ENCODE measurements at regions not wholly inside any gene's neighbourhood (a gene's known extent, or its start where the extent isn't known, plus 50 kb on each side); places are given as distances from the start of the nearest gene placed in this dataset.

DNA sequence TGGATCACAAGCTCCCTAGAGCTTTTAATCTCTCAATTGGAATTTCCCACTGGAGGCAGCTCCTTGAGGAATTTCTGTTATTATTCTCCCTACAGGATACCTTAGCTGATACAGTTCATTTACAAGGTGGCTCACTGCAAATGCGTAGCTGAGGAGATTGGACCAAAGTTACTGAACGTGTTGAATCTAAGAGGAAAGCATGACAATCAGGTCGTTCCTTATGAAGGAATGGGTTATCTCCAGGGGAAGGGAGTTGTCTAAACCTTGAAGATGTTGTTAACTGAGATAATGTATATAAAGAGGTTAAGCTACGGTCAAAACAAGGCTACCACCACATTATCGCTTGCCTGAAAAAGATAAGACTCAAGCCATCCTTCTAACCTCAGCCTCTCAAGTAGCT, 105.8 kb upstream of the TBX3 start:
- Histone ChIP-seq H3K27me3 (ENCODE audit: insufficient read depth, low read length, poor library complexity, severe bottlenecking) (no peaks in the 10 kb centered on the region), H3K4me3 (ENCODE audit: low read length, poor library complexity, severe bottlenecking) (no peak overlapping the region), H3K9me2 (replicated peaks; ENCODE audit: low read depth, low read length) (no peaks in the 10 kb centered on the region), H3K9me3 (ENCODE audit: insufficient read depth, low read depth, low read length) (no peaks in the 10 kb centered on the region), H3K79me2 (ENCODE audit: insufficient read depth, low read length) (no peaks in the 10 kb centered on the region), H3K4me2 (ENCODE audit: low read depth, low read length, poor library complexity, severe bottlenecking) (no peak overlapping the region), H2AFZ (ENCODE audit: low read length) (no peak overlapping the region), H3K9ac (ENCODE audit: low read depth, low read length, poor library complexity, severe bottlenecking) (no peak overlapping the region), H3K4me1 (ENCODE audit: insufficient read depth, low read length, poor library complexity, severe bottlenecking) (no peaks in the 10 kb centered on the region), H3F3A (ENCODE audit: low read depth) (no peaks in the 10 kb centered on the region), H3K36me3 (ENCODE audit: insufficient read depth, low read length) (no peaks in the 10 kb centered on the region), H4K20me1 (ENCODE audit: insufficient read depth, low read length, poor library complexity, severe bottlenecking) (no peaks in the 10 kb centered on the region)
- TF ChIP-seq, protein P1, sequence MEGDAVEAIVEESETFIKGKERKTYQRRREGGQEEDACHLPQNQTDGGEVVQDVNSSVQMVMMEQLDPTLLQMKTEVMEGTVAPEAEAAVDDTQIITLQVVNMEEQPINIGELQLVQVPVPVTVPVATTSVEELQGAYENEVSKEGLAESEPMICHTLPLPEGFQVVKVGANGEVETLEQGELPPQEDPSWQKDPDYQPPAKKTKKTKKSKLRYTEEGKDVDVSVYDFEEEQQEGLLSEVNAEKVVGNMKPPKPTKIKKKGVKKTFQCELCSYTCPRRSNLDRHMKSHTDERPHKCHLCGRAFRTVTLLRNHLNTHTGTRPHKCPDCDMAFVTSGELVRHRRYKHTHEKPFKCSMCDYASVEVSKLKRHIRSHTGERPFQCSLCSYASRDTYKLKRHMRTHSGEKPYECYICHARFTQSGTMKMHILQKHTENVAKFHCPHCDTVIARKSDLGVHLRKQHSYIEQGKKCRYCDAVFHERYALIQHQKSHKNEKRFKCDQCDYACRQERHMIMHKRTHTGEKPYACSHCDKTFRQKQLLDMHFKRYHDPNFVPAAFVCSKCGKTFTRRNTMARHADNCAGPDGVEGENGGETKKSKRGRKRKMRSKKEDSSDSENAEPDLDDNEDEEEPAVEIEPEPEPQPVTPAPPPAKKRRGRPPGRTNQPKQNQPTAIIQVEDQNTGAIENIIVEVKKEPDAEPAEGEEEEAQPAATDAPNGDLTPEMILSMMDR (conservative IDR thresholded peaks at IDR 0.05; ENCODE audit: low read length) = no peak
- TF ChIP-seq EZH2phosphoT487 (IDR thresholded peaks at IDR 0.05; ENCODE audit: borderline replicate concordance) = no peak

DNA sequence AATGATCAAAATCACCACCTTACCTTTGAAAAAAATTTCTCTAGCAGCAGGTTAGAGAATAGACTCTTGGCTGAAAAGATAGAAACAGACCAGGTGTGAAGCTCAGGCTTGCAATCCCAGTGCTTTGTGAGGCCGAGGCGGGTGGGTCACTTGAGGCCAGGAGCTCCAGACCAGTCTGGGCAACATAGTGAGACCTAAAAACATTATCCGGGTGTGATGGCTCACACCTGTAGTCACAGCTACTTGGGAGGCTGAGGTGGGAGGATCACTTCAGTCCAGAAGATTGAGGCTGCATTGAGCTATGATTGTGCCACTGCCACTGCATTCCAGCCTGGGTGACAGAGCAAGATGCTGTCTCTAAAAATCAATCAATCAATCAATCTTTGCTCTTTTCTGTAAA, 105.3 kb upstream of the TBX3 start:
- no peak overlapping the region for H3K4me3 ChIP-seq (ENCODE audit: low read length, poor library complexity, severe bottlenecking)
- H3F3A ChIP-seq (ENCODE audit: low read depth) = no peaks in the 10 kb centered on the region
- H3K79me2 ChIP-seq (ENCODE audit: insufficient read depth, low read length) = no peaks in the 10 kb centered on the region
- TF ChIP-seq EZH2phosphoT487 (IDR thresholded peaks at IDR 0.05; ENCODE audit: borderline replicate concordance) = no peak
- TF ChIP-seq, protein P1 (conservative IDR thresholded peaks at IDR 0.05; ENCODE audit: low read length) = no peak
- H3K4me1 ChIP-seq (ENCODE audit: insufficient read depth, low read length, poor library complexity, severe bottlenecking) = no peaks in the 10 kb centered on the region
- H3K27me3 ChIP-seq (ENCODE audit: insufficient read depth, low read length, poor library complexity, severe bottlenecking) = no peaks in the 10 kb centered on the region
- no peak overlapping the region for H3K9ac ChIP-seq (ENCODE audit: low read depth, low read length, poor library complexity, severe bottlenecking)
- H2AFZ ChIP-seq (ENCODE audit: low read length) = no peak overlapping the region
- no peak overlapping the region for H3K4me2 ChIP-seq (ENCODE audit: low read depth, low read length, poor library complexity, severe bottlenecking)
- H3K9me3 ChIP-seq (ENCODE audit: insufficient read depth, low read depth, low read length) = no peaks in the 10 kb centered on the region
- no peaks in the 10 kb centered on the region for H3K36me3 ChIP-seq (ENCODE audit: insufficient read depth, low read length)
- H3K9me2 ChIP-seq (replicated peaks; ENCODE audit: low read depth, low read length) = no peaks in the 10 kb centered on the region
- no peaks in the 10 kb centered on the region for H4K20me1 ChIP-seq (ENCODE audit: insufficient read depth, low read length, poor library complexity, severe bottlenecking)

GRCh38 chr12:114784526-114784925, 100.6 kb upstream of the TBX3 start:
- H3K9ac ChIP-seq (ENCODE audit: low read depth, low read length, poor library complexity, severe bottlenecking) = no peak overlapping the region
- no peak overlapping the region for H2AFZ ChIP-seq (ENCODE audit: low read length)

More at GRCh38 chr12:114784526-114784925, 100.6 kb upstream of the TBX3 start:
- Histone ChIP-seq H3K4me3 (ENCODE audit: low read length, poor library complexity, severe bottlenecking) (no peak overlapping the region), H3K36me3 (ENCODE audit: insufficient read depth, low read length) (no peaks in the 10 kb centered on the region), H3K9me2 (replicated peaks; ENCODE audit: low read depth, low read length) (no peaks in the 10 kb centered on the region), H3K79me2 (ENCODE audit: insufficient read depth, low read length) (no peaks in the 10 kb centered on the region), H3K4me2 (ENCODE audit: low read depth, low read length, poor library complexity, severe bottlenecking) (no peak overlapping the region), H3F3A (ENCODE audit: low read depth) (no peaks in the 10 kb centered on the region), H3K27me3 (ENCODE audit: insufficient read depth, low read length, poor library complexity, severe bottlenecking) (no peaks in the 10 kb centered on the region), H4K20me1 (ENCODE audit: insufficient read depth, low read length, poor library complexity, severe bottlenecking) (no peaks in the 10 kb centered on the region), H3K9me3 (ENCODE audit: insufficient read depth, low read depth, low read length) (no peaks in the 10 kb centered on the region), H3K4me1 (ENCODE audit: insufficient read depth, low read length, poor library complexity, severe bottlenecking) (no peaks in the 10 kb centered on the region)
- TF ChIP-seq EZH2phosphoT487 (IDR thresholded peaks at IDR 0.05; ENCODE audit: borderline replicate concordance) = no peak
- TF ChIP-seq, protein P1 (conservative IDR thresholded peaks at IDR 0.05; ENCODE audit: low read length) = no peak

Measured in Loucy (cell line).